ENCODE measurements at regions not wholly inside any gene's neighbourhood (a gene's known extent, or its start where the extent isn't known, plus 50 kb on each side); places are given as distances from the start of the nearest gene placed in this dataset.

- no peak for TF ChIP-seq CTCF (IDR thresholded peaks at IDR 0.05 in 2 of 3, conservative IDR thresholded peaks at IDR 0.05 in 1 of 3; ENCODE audit: borderline replicate concordance in 1 of 3, insufficient read depth in 1 of 3, low read depth in 2 of 3, low read length in 2 of 3)
- TF ChIP-seq TCF7L2 (IDR thresholded peaks at IDR 0.05; ENCODE audit: borderline replicate concordance, extremely low read depth, insufficient read depth, insufficient read length): no peak
- TF ChIP-seq RAD21 (IDR thresholded peaks at IDR 0.05; ENCODE audit: low read depth): no peak
- no peak for TF ChIP-seq POLR2A (IDR thresholded peaks at IDR 0.05; ENCODE audit: borderline replicate concordance, extremely low read depth, insufficient read depth, insufficient read length)
- no peak for TF ChIP-seq SP1 (IDR thresholded peaks at IDR 0.05; ENCODE audit: low read depth)
- TF ChIP-seq SRF (IDR thresholded peaks at IDR 0.05; ENCODE audit: low read depth): no peak
- TF ChIP-seq EZH2phosphoT487 (IDR thresholded peaks at IDR 0.05; ENCODE audit: borderline replicate concordance): no peak
- no peak for TF ChIP-seq EGR1 (IDR thresholded peaks at IDR 0.05; ENCODE audit: low read depth)
- no peak for TF ChIP-seq FOSL1 (IDR thresholded peaks at IDR 0.05; ENCODE audit: low read depth)
- no peak for TF ChIP-seq MAX (IDR thresholded peaks at IDR 0.05)
- no peak for TF ChIP-seq CEBPB (IDR thresholded peaks at IDR 0.05; ENCODE audit: low read depth)
- no peak for TF ChIP-seq YY1 (IDR thresholded peaks at IDR 0.05; ENCODE audit: extremely low read depth, insufficient replicate concordance, low read depth, low read length)
- no peak for TF ChIP-seq REST (IDR thresholded peaks at IDR 0.05; ENCODE audit: low read depth)
- TF ChIP-seq SIN3A (IDR thresholded peaks at IDR 0.05; ENCODE audit: low read depth): no peak
These were observed 191.3 kb downstream of the OR13H1 start for GRCh38 chrX:131735127-131735526.
